ENCODE measurements at regions not wholly inside any gene's neighbourhood (a gene's known extent, or its start where the extent isn't known, plus 50 kb on each side); places are given as distances from the start of the nearest gene placed in this dataset.

GRCh38 chr9:107933516-107933915, 443.9 kb upstream of the KLF4 start:
- TF ChIP-seq POLR2AphosphoS5 (IDR thresholded peaks at IDR 0.05; ENCODE audit: low read depth) (no peak), EZH2 (IDR thresholded peaks at IDR 0.05; ENCODE audit: low read depth, unreplicated experiment) (no peak), CTCF (conservative IDR thresholded peaks at IDR 0.05; ENCODE audit: low read depth in 2 of 2) (no peak), CREB1 (CRISPR knock-in tag; IDR thresholded peaks at IDR 0.05; ENCODE audit: low read depth) (no peak), REST (IDR thresholded peaks at IDR 0.05; ENCODE audit: unreplicated experiment) (no peak), EZH2phosphoT487 (IDR thresholded peaks at IDR 0.05; ENCODE audit: unreplicated experiment) (no peak), ETS1 (IDR thresholded peaks at IDR 0.05) (no peak), ZNF462 (CRISPR knock-in tag; IDR thresholded peaks at IDR 0.05) (no peak)

Data from GM23338 (cell line).